H1 (cell line): ENCODE measurements at regions not wholly inside any gene's neighbourhood (a gene's known extent, or its start where the extent isn't known, plus 50 kb on each side); places are given as distances from the start of the nearest gene placed in this dataset.

Experiments used
- CTCF ChIA-PET: fragments of 300-600 bp; sonication (Branson Sonifier 250); formaldehyde crosslinking; loops from one replicate; lab custom pipeline; 2021; ENCODE audit not compliant: partially characterized antibody; lab: Charles Lee
- POLR2A ChIA-PET: fragments of 300-600 bp; sonication (Branson Sonifier 250); formaldehyde crosslinking; loops from one replicate; lab custom pipeline; 2021; ENCODE audit warnings: inconsistent platforms; ENCODE audit not compliant: partially characterized antibody; lab: Charles Lee
- DNase-seq, 2 experiments: peaks; one replicate each; pipeline versions ENCODE4 v3.0.0 to v3.0.0-alpha.2; 2010 to 2022; ENCODE audit warnings: low spot score in 2 of 2, low read depth in 1 of 2, mixed read lengths in 1 of 2
- FAIRE-seq: peaks from 2 replicates; lab custom pipeline; 2011; peaks lifted over from hg19 to GRCh38; lab: Jason Lieb, UNC
- H2AFZ ChIP-seq: 2 replicates; pipeline ENCODE4 v1.8.1; 2012; ENCODE audit warnings: low read length, inconsistent platforms
- H2AK5ac ChIP-seq: 2 replicates; pipeline ENCODE4 v1.6.1; 2013; ENCODE audit warnings: low read depth, low read length
- H2BK120ac ChIP-seq: replicated peaks from 2 replicates; pipeline ENCODE3; 2013; ENCODE audit warnings: low read depth, low read length, inconsistent platforms
- H2BK12ac ChIP-seq: 2 replicates; pipeline ENCODE4 v1.6.1; 2013; ENCODE audit warnings: low read depth, low read length
- H2BK15ac ChIP-seq: 2 replicates; pipeline ENCODE4 v1.6.1; 2013; ENCODE audit warnings: low read length
- H2BK20ac ChIP-seq: 2 replicates; pipeline ENCODE4 v1.6.1; 2013; ENCODE audit warnings: low read length
- H2BK5ac ChIP-seq: 2 replicates; pipeline ENCODE4 v1.6.1; 2013; ENCODE audit warnings: low read depth, low read length
- H3K14ac ChIP-seq: 2 replicates; pipeline ENCODE4 v1.6.1; 2013; ENCODE audit warnings: inconsistent platforms; ENCODE audit not compliant: insufficient read length
- H3K18ac ChIP-seq: 2 replicates; pipeline ENCODE4 v1.6.1; 2013; ENCODE audit warnings: low read length; ENCODE audit errors: extremely low read depth
- H3K23ac ChIP-seq: 2 replicates; pipeline ENCODE4 v1.6.1; 2013; ENCODE audit warnings: inconsistent platforms; ENCODE audit not compliant: insufficient read length
- H3K23me2 ChIP-seq: 2 replicates; pipeline ENCODE4 v1.6.1; 2013; ENCODE audit warnings: low read depth, low read length
- H3K27ac ChIP-seq: 2 replicates; pipeline ENCODE4 v1.6.1; 2011; ENCODE audit warnings: low read depth, low read length, inconsistent platforms
- H3K27me3 ChIP-seq, 4 experiments: replicated peaks in 1 of 4; 1 replicate in 1 of 4; 2 replicates in 3 of 4; pipeline versions ENCODE4 v1.6.1 to v1.8.1; 2011 to 2013; ENCODE audit warnings: low read length in 3 of 4, mild to moderate bottlenecking in 3 of 4, inconsistent platforms in 2 of 4, mixed read lengths in 2 of 4, moderate library complexity in 1 of 4; ENCODE audit not compliant: control insufficient read depth in 3 of 4, insufficient read depth in 3 of 4; ENCODE audit errors: extremely low read depth in 1 of 4
- H3K36me3 ChIP-seq, 4 experiments: 2 replicates each; pipeline versions ENCODE4 v1.6.1 to v1.8.1; 2011 to 2013; ENCODE audit warnings: mild to moderate bottlenecking in 4 of 4, low read length in 3 of 4, moderate library complexity in 2 of 4, control low read depth in 1 of 4, inconsistent platforms in 1 of 4; ENCODE audit not compliant: insufficient read depth in 4 of 4, control insufficient read depth in 2 of 4
- H3K4ac ChIP-seq: replicated peaks from 2 replicates; pipeline ENCODE3; 2013; ENCODE audit warnings: low read length, low read depth, mixed read lengths, inconsistent platforms; ENCODE audit not compliant: insufficient read length
- H3K4me1 ChIP-seq, 4 experiments: replicated peaks in 1 of 4; 1 replicate in 1 of 4; 2 replicates in 3 of 4; pipeline versions ENCODE4 v1.6.1 to v1.8.1; 2011 to 2013; ENCODE audit warnings: low read length in 3 of 4, inconsistent platforms in 2 of 4, mixed read lengths in 1 of 4; ENCODE audit not compliant: insufficient read depth in 4 of 4, control insufficient read depth in 3 of 4
- H3K4me2 ChIP-seq, 2 experiments: 2 replicates each; pipeline versions ENCODE4 v1.6.1 to v1.8.1; 2011 to 2013; ENCODE audit warnings: low read depth in 2 of 2, low read length in 2 of 2, control low read depth in 1 of 2, inconsistent platforms in 1 of 2, mild to moderate bottlenecking in 1 of 2; ENCODE audit not compliant: insufficient read depth in 1 of 2
- H3K4me3 ChIP-seq, 4 experiments: fragments of 200-600, 300-600 bp in 1 of 4; sonication (generic), shearing (Covaris generic), sonication (Bioruptor Twin) in 1 of 4; 2 replicates each; pipeline versions ENCODE4 v1.5.1 to v1.8.1; 2011 to 2016; ENCODE audit warnings: low read length in 4 of 4, low read depth in 3 of 4, control low read depth in 2 of 4, inconsistent platforms in 2 of 4, mild to moderate bottlenecking in 2 of 4, mixed read lengths in 1 of 4, moderate library complexity in 1 of 4; ENCODE audit not compliant: insufficient read depth in 2 of 4; ENCODE audit errors: extremely low read depth in 1 of 4
- H3K56ac ChIP-seq: replicated peaks from 2 replicates; pipeline ENCODE3; 2013; ENCODE audit warnings: low read depth, mild to moderate bottlenecking, mixed read lengths, low read length, inconsistent platforms; ENCODE audit not compliant: insufficient read length
- H3K79me1 ChIP-seq: 2 replicates; pipeline ENCODE4 v1.6.1; 2013; ENCODE audit warnings: low read depth, low read length, control low read depth
- H3K79me2 ChIP-seq, 2 experiments: 2 replicates each; pipeline versions ENCODE4 v1.6.1 to v1.8.1; 2012 to 2013; ENCODE audit warnings: low read length in 2 of 2, mild to moderate bottlenecking in 2 of 2, inconsistent platforms in 1 of 2; ENCODE audit not compliant: insufficient read depth in 2 of 2, control insufficient read depth in 1 of 2
- H3K9ac ChIP-seq, 4 experiments: replicated peaks in 1 of 4; 1 replicate in 1 of 4; 2 replicates in 3 of 4; pipeline versions ENCODE4 v1.6.1 to v1.8.1; 2011 to 2013; ENCODE audit warnings: low read depth in 3 of 4, low read length in 3 of 4, control low read depth in 2 of 4, mild to moderate bottlenecking in 2 of 4, moderate library complexity in 2 of 4, inconsistent platforms in 1 of 4; ENCODE audit errors: extremely low read depth in 1 of 4
- H3K9me3 ChIP-seq, 2 experiments: 2 replicates each; pipeline versions ENCODE4 v1.6.1 to v1.8.1; 2012 to 2013; ENCODE audit warnings: mild to moderate bottlenecking in 2 of 2, moderate library complexity in 2 of 2, control low read depth in 1 of 2, inconsistent platforms in 1 of 2, low read depth in 1 of 2, low read length in 1 of 2, mixed read lengths in 1 of 2; ENCODE audit not compliant: insufficient read depth in 2 of 2
- H4K20me1 ChIP-seq, 2 experiments: replicated peaks in 1 of 2; 2 replicates each; pipeline versions ENCODE3 to v1.8.1; 2011 to 2013; ENCODE audit warnings: inconsistent platforms in 2 of 2, low read length in 2 of 2, mild to moderate bottlenecking in 1 of 2; ENCODE audit not compliant: insufficient read depth in 2 of 2, control insufficient read depth in 1 of 2
- H4K5ac ChIP-seq: 2 replicates; pipeline ENCODE4 v1.6.1; 2013; ENCODE audit warnings: low read length, low read depth, mixed read lengths, inconsistent platforms; ENCODE audit not compliant: insufficient read length
- H4K8ac ChIP-seq: 2 replicates; pipeline ENCODE4 v1.8.0; 2013; ENCODE audit warnings: mild to moderate bottlenecking, moderate library complexity, low read length, inconsistent platforms; ENCODE audit not compliant: insufficient read depth; ENCODE audit errors: extremely low read depth
- H4K91ac ChIP-seq: replicated peaks from 2 replicates; pipeline ENCODE3; 2013; ENCODE audit warnings: low read length, mixed read lengths, inconsistent platforms; ENCODE audit not compliant: insufficient read length
- BCL11A ChIP-seq, 2 experiments: IDR thresholded peaks; one replicate each; pipeline ENCODE4 v1.6.1; 2011; ENCODE audit warnings: low read depth in 2 of 2, low read length in 2 of 2, mild to moderate bottlenecking in 2 of 2
- CHD1 ChIP-seq: IDR thresholded peaks from 2 replicates; pipeline ENCODE4 v1.6.1; 2012; ENCODE audit warnings: low read depth, low read length, improper control_type of control experiment
- CHD2 ChIP-seq: IDR thresholded peaks from 2 replicates; pipeline ENCODE4 v1.6.1; 2012; ENCODE audit warnings: low read length, improper control_type of control experiment
- HDAC2 ChIP-seq, 2 experiments: fragments of 300-600 bp in 1 of 2; sonication (generic) in 1 of 2; IDR thresholded peaks; 2 replicates each; pipeline ENCODE4 v1.6.1; 2011 to 2012; ENCODE audit warnings: low read depth in 2 of 2, low read length in 2 of 2, mild to moderate bottlenecking in 2 of 2, moderate library complexity in 2 of 2, borderline replicate concordance in 1 of 2, inconsistent platforms in 1 of 2
- HDAC6 ChIP-seq: IDR thresholded peaks from one replicate; pipeline ENCODE4 v1.7.1; 2012; ENCODE audit warnings: low read depth, mild to moderate bottlenecking, inconsistent platforms, low read length, moderate library complexity
- SAP30 ChIP-seq: fragments of 300-600 bp; sonication (generic); IDR thresholded peaks from 2 replicates; pipeline ENCODE4 v1.7.1; 2012; ENCODE audit warnings: low read length, moderate library complexity, mild to moderate bottlenecking, inconsistent platforms; ENCODE audit not compliant: insufficient read depth, insufficient replicate concordance
- SUZ12 ChIP-seq: fragments of 200-600 bp; sonication (generic); IDR thresholded peaks from 2 replicates; pipeline ENCODE4 v1.6.1; 2012; ENCODE audit warnings: mild to moderate bottlenecking, inconsistent platforms, low read length, moderate library complexity, mixed read lengths
- TAF1 ChIP-seq: IDR thresholded peaks from 2 replicates; pipeline ENCODE4 v1.6.1; 2011; ENCODE audit warnings: mild to moderate bottlenecking, low read depth, low read length
- WGBS, 2 experiments: shearing (Covaris generic) in 1 of 2; methylation state at CpG; one replicate each; pipeline versions ENCODE4 v1.1.6 to v1.1.7; 2013 to 2015; ENCODE audit warnings: low lambda C conversion rate in 2 of 2, mixed read lengths in 2 of 2, inconsistent platforms in 1 of 2, low coverage in 1 of 2, missing lambda C conversion rate in 1 of 2; ENCODE audit not compliant: insufficient replicate concordance in 2 of 2, insufficient coverage in 1 of 2, insufficient read length in 1 of 2; ENCODE audit errors: extremely low coverage in 1 of 2, missing lambda C conversion rate in 1 of 2; 5-methylcytosine and 5-hydroxymethylcytosine counted together

DNA sequence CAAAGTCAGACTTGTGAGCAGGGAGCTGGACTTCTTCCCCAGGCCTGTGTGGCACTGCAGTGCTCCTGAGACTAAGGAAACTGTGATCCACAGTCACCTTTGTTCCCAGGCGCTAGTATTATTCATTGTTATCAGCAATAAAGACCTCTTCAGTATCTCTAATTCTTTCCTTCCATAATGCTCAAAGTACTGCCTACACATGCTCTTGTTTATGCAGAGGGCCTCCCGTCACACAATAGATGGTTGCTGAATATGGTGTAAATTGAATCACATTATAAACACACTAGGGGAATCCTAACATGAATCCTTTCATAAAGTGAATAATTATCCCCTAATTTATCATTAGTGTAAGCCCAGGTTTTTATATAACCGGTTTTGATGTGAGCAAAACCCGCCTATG, 493.3 kb downstream of the BUD13 start:
- Histone ChIP-seq H3K9me3 (no peaks in the 10 kb centered on the region), H2BK120ac (no peak overlapping the region), H3K9ac (no peak overlapping the region), H3K23ac (no peak overlapping the region), H2AFZ (no peak overlapping the region), H3K4me1 (no peaks in the 10 kb centered on the region), H3K79me2 (no peaks in the 10 kb centered on the region), H3K27me3 (no peaks in the 10 kb centered on the region; a peak in 1 of 7 replicates), H3K56ac (no peak overlapping the region), H3K79me1 (no peaks in the 10 kb centered on the region), H3K36me3 (no peaks in the 10 kb centered on the region), H2AK5ac (no peak overlapping the region), H3K27ac (no peak overlapping the region), H2BK12ac (no peak overlapping the region), H4K5ac (no peak overlapping the region), H3K18ac (no peak overlapping the region), H3K14ac (no peak overlapping the region), H4K20me1 (peaks cover 0 to 3% of the 10 kb centered on the region in 2 experiments), H4K8ac (no peak overlapping the region), H3K4me2 (no peak overlapping the region), H3K4me3 (no peak overlapping the region), H3K23me2 (no peaks in the 10 kb centered on the region), H2BK15ac (no peak overlapping the region), H3K4ac (no peak overlapping the region), H2BK5ac (no peak overlapping the region), H2BK20ac (no peak overlapping the region), H4K91ac (no peak overlapping the region)
- DNase-seq (no peak), FAIRE-seq (no peak)
- WGBS, 2 experiments: 89% methylated on average over 4 of the region's 4 CpGs; no CpG with 5 or more reads in 1 of the 2 experiments
- CTCF ChIA-PET: interaction anchor here (0.7 to 3.2 kb wide), 6 partner anchors 56 to 362 kb away, joined by 3 to 15 read pairs (median 4); no protein-coding TSS in a partner anchor
- POLR2A ChIA-PET: no interaction called here
- TF ChIP-seq CHD2 (no peak), HDAC2 (IDR thresholded peaks at IDR 0.05; ENCODE audit: borderline replicate concordance in 1 of 2, low read depth in 2 of 2, low read length in 2 of 2) (no peak), BCL11A (IDR thresholded peaks at IDR 0.05; ENCODE audit: low read depth in 2 of 2, low read length in 2 of 2) (no peak), TAF1 (no peak), SUZ12 (no peak), HDAC6 (no peak), SAP30 (no peak), CHD1 (no peak)
